ENCODE measurements at regions not wholly inside any gene's neighbourhood (a gene's known extent, or its start where the extent isn't known, plus 50 kb on each side); places are given as distances from the start of the nearest gene placed in this dataset.
A peak's percentile ranks its signal among the peaks of the same experiment; 100 is the strongest.
"Not testable (repeated sequence)": the region's sequence is repeated elsewhere in the genome, so short reads cannot be mapped to it uniquely, and the experiment has no call there.

- DNase-seq (ENCODE audit: insufficient read length, low spot score), result no peak
- FAIRE-seq, result no peak
Observed at GRCh38 chr16:86349338-86349900, 160.9 kb upstream of the FOXF1 start.

- FAIRE-seq (no peak), DNase-seq (ENCODE audit: insufficient read length, low spot score) (no peak)
Observed at GRCh38 chr16:86350289-86350688, 160.0 kb upstream of the FOXF1 start.

GRCh38 chr16:86351041-86351784, 159.1 kb upstream of the FOXF1 start:
- DNase-seq (ENCODE audit: insufficient read length, low spot score), result no peak
- FAIRE-seq, result peak; percentile 9

GRCh38 chr16:86351785-86352139, 158.6 kb upstream of the FOXF1 start:
- not testable (repeated sequence) for DNase-seq (ENCODE audit: insufficient read length, low spot score); FAIRE-seq

- FAIRE-seq (no peak), DNase-seq (ENCODE audit: insufficient read length, low spot score) (no peak)
Observed at GRCh38 chr16:86353148-86353547, 157.2 kb upstream of the FOXF1 start.

GRCh38 chr16:86353948-86354347, 156.4 kb upstream of the FOXF1 start:
- DNase-seq (ENCODE audit: insufficient read length, low spot score) (no peak), FAIRE-seq (no peak)

GRCh38 chr16:86354641-86355513, 155.4 kb upstream of the FOXF1 start:
- DNase-seq (ENCODE audit: insufficient read length, low spot score) (peak; percentile 54), FAIRE-seq (peak; percentile 93)

- DNase-seq (ENCODE audit: insufficient read length, low spot score), result peak; percentile 37
- FAIRE-seq, result no peak
Observed at GRCh38 chr16:86355531-86355930, 154.8 kb upstream of the FOXF1 start.

GRCh38 chr16:86355951-86356350, 154.4 kb upstream of the FOXF1 start:
- peak; percentile 69 for FAIRE-seq
- no peak for DNase-seq (ENCODE audit: insufficient read length, low spot score)

- FAIRE-seq, result no peak
- DNase-seq (ENCODE audit: insufficient read length, low spot score), result no peak
Observed at GRCh38 chr16:86356804-86357203, 153.5 kb upstream of the FOXF1 start.

- DNase-seq (ENCODE audit: insufficient read length, low spot score), result no peak
- FAIRE-seq, result peak; percentile 9
Observed at GRCh38 chr16:86357303-86357702, 153.0 kb upstream of the FOXF1 start.

GRCh38 chr16:86357950-86358349, 152.4 kb upstream of the FOXF1 start:
- DNase-seq (ENCODE audit: insufficient read length, low spot score), result no peak
- no peak for FAIRE-seq

GRCh38 chr16:86359571-86359970, 150.8 kb upstream of the FOXF1 start:
- FAIRE-seq (no peak), DNase-seq (ENCODE audit: insufficient read length, low spot score) (no peak)

- FAIRE-seq, result peak; percentile 16
- DNase-seq (ENCODE audit: insufficient read length, low spot score), result no peak
Observed at GRCh38 chr16:86362155-86362849, 148.0 kb upstream of the FOXF1 start.

GRCh38 chr16:86363057-86363490, 147.3 kb upstream of the FOXF1 start:
- FAIRE-seq (peak; percentile 96), DNase-seq (ENCODE audit: insufficient read length, low spot score) (peak; percentile 86)

GRCh38 chr16:86363836-86364618, 146.3 kb upstream of the FOXF1 start:
- no peak for DNase-seq (ENCODE audit: insufficient read length, low spot score)
- peak; percentile 33 for FAIRE-seq

- FAIRE-seq, result no peak
- DNase-seq (ENCODE audit: insufficient read length, low spot score), result no peak
Observed at GRCh38 chr16:86364653-86365380, 145.5 kb upstream of the FOXF1 start.

- no peak for FAIRE-seq
- no peak for DNase-seq (ENCODE audit: insufficient read length, low spot score)
Observed at GRCh38 chr16:86365513-86366273, 144.6 kb upstream of the FOXF1 start.

GRCh38 chr16:86366481-86366880, 143.8 kb upstream of the FOXF1 start:
- DNase-seq (ENCODE audit: insufficient read length, low spot score) (no peak), FAIRE-seq (no peak)
